NCI-H1048 (cell line): ENCODE measurements at regions not wholly inside any gene's neighbourhood (a gene's known extent, or its start where the extent isn't known, plus 50 kb on each side); places are given as distances from the start of the nearest gene placed in this dataset.
"Not testable (repeated sequence)": the region's sequence is repeated elsewhere in the genome, so short reads cannot be mapped to it uniquely, and the experiment has no call there.

Experiments used
- DNase-seq: peaks from one replicate; lab custom pipeline; 2025; lab: John Stamatoyannopoulos, UW

DNA sequence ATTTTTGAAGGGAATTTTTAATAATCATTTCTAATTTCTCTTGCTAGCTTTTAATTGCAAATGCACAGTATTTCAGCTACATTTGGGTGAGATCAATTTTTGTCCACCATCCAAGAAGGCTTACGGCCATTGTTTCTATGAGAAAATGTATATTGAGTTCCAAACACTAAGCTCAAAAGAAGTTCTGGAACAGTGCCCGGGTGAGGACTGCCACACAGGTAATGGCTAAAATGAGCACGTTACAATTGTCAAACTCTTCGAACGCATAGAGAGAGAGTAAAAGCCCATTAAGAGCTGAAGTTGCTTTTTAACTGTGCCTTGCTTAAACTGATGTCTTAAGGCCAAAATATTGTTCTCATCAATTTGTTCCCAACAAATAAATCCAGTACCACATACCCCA, 755.0 kb downstream of the DIAPH3 start:
- no peak for DNase-seq

GRCh38 chr13:59409211-59409610, 754.5 kb downstream of the DIAPH3 start:
- no peak for DNase-seq

DNA sequence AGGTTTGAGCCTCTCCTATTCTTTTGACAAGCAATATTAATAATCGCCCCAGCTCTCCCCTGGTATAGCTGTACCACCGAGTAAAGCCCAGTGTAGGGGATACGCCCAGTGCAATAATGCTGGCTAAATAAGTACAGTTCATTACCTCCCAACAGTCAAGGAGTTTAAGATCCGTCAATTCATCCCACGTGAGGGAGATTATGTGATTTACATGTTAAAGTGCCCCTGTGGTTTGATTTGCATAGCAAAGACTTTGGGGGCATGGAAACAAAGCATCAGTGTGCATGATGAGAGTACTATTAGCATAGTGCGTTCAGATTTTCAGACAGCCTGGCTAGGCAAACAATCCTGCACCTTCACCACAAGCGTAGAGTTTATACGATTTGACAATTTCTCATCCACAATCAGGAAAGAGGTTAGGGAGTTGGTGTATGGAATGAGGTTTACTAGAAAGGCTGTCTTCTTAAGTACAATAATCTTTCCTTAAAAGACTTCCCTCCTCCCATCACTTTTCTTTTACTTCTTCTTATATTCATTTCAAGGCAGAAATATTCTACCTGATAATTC, 754.0 kb downstream of the DIAPH3 start:
- peak; percentile 63 for DNase-seq

DNA sequence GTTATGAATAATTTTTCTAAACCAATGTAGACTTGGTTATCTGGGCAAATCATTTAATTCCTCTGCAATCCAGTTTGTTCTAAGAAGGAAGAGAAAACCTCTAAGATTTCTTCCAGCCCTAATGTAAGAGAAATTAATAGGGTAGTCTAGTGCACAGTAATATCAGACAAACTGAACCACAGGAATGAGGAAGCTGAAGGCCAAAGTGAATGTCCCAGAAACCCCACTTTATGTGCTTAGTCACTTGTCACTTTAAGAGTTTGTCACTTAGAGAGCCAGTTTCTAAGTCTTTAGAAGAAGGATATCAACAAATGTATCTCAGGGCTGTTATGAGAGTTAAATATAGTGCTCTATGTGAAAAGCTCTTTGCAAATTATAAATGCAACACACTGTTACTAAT, 750.6 kb downstream of the DIAPH3 start:
- no peak for DNase-seq

DNA sequence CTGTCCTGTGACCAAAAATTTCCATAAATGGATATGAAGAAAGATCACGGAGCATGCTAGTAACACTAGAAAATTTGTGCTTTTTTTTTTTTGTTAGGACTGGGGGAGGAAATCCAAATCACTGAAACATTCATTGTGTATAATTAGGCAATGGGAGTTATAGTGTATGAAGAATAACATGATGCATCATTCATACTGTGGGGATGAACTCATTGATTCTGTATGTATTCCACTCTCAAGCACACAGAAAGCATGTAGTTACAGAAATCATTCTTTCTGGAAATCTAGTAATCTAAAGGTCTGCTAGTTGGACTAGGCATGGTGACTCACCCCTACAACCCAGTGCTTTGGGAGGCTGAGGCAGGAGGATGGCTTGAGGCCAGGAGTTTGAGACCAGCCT, 749.7 kb downstream of the DIAPH3 start:
- DNase-seq: no peak

DNA sequence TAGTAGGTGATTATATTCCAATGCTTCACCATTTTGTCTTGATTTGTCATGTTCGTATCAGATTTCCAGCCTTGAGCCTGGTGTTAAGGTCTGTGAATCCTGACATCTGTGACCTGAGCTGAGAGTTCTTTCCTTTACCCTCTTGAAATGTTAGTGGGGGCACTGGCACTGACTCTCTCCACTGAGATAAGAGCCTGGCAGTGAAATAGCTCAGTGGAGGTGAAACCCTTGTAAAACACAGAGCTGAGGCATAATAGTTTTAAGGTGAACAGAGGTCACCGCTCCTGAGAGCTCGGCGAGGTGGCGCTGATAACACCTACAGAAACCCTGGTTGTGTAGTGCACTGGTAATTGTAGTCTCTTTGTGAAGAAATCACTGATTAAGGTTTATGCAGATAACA, 748.2 kb downstream of the DIAPH3 start:
- DNase-seq: no peak

GRCh38 chr13:59416561-59416960, 747.2 kb downstream of the DIAPH3 start:
- DNase-seq: no peak

- DNase-seq: no peak
Measured at GRCh38 chr13:59422646-59423045, 741.1 kb downstream of the DIAPH3 start.

GRCh38 chr13:59423708-59424340, 739.9 kb downstream of the DIAPH3 start:
- no peak for DNase-seq

- DNase-seq: no peak
Measured at GRCh38 chr13:59424661-59425060, 739.1 kb downstream of the DIAPH3 start.

DNA sequence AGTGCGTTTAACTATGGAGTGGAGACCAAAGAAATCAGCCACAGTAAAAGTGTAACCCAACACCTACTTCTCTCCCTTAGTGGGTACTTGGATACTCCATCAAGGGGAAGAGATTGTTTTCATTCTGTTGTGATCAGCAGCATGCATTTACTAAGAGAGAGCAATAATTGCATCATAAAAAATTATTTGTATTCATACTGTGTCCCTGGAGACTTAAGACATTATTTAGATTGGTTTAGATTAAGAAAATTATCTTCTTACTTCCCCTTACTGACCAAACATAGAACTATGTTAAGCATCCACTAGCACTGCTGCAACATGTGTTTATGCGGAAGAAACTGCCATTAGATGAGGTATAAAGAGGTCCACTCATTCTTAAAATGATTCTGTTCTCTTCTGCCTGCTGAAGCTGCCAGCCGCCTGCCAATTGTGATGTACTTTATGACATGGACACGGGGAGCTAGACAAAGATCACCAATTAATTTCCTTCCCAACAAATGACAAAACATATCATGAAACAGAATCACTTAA, 738.5 kb downstream of the DIAPH3 start:
- DNase-seq: no peak

GRCh38 chr13:59435024-59435423, 728.7 kb downstream of the DIAPH3 start:
- no peak for DNase-seq

- DNase-seq: no peak
Measured at GRCh38 chr13:59437544-59438301, 726.0 kb downstream of the DIAPH3 start.

GRCh38 chr13:59439776-59440428, 723.8 kb downstream of the DIAPH3 start:
- DNase-seq: no peak

DNA sequence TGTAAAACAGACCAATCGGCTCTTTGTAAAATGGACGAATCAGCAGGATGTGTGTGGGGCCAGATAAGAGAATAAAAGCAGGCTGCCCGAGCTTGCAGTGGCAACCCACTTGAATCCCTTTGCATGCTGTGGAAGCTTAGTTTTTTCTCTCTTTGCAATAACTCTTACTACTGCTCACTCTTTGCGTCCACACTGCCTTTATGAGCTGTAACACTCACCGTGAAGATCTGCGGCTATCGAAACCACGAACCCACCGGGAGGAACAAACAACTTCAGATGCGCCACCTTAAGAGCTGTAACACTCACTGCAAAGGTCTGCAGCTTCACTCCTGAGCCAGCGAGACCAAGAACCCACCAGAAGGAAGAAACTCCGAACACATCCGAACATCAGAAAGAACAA, 722.7 kb downstream of the DIAPH3 start:
- not testable (repeated sequence) for DNase-seq

GRCh38 chr13:59441596-59442280, 722.0 kb downstream of the DIAPH3 start:
- DNase-seq: no peak

DNA sequence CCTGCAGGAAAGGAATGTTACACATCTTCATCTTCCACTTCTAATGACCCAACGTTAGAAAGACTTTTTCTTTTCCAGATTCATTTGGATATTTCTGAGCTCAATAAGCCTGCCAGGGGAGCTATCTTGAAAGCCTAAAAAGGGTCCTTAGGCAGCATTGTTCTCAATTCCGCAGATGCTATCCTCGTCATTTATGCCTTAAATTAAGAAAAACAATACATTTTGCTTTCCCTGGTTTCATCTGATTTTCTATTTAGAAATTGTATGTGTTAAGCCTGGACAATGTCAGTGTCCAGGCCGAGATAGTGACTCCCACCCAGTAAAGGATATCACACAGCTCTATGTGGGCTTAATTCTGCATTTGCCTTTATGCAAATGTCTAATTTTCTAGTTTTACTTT, 721.3 kb downstream of the DIAPH3 start:
- no peak for DNase-seq

- no peak for DNase-seq
Measured at GRCh38 chr13:59442944-59443486, 720.7 kb downstream of the DIAPH3 start.

DNA sequence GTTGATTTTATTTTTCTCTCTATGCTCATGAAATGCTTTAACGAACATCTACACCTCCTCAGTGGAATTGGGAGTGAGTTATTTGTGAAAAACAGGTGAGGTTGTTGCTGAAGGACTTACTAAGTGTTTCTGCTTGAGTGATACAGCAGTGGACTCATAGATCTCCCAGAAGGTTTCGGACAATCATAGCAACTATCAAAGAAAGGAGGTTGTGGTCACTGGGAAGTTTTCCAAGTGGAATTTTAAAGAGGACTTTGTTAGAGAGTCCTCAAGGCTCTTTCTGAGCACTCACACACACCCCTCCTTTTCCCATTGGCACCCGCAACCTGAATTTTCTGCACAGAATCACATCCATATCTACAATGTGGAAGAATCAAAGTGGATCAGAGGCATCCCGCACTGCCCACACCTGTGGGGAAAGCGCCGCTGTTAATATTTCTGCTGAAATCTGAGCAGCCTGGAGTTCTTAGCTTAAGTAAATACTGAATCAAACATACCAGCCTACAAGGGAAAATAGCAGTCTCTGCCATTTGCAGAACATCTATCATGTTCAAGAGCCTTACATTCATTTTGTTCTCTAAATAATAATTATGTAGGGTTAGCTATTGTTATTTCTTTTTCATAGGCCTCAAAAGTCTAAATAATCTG, 719.4 kb downstream of the DIAPH3 start:
- DNase-seq: no peak

GRCh38 chr13:59445812-59446211, 717.9 kb downstream of the DIAPH3 start:
- no peak for DNase-seq

DNA sequence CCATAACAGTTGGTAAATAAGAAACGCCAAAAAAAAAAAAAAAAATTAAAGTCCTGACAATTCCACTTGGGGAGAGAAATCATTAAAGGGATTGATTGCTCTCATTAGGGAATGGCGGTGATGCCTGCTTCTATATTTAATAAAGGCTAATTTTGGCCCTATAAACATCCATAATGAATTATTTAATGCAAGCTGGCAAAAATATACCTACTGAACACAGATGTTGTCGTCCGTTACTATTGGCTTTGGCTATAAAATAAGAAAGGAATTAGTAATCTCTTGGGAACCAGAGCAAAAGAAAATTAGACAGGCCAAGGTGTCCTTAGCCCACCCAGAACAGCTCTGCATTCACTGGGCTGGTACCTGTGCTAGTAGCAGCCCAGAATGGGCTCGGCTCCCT, 717.3 kb downstream of the DIAPH3 start:
- DNase-seq: no peak
